Central memory CD8-positive, alpha-beta T cell (primary cell): ENCODE measurements at regions not wholly inside any gene's neighbourhood (a gene's known extent, or its start where the extent isn't known, plus 50 kb on each side); places are given as distances from the start of the nearest gene placed in this dataset.

Experiments
- ATAC-seq: fragments of 150-1000 bp; cut with Tn5 transposase; replicated peaks from 2 replicates; pipeline ENCODE4 v1.10.0; 2022; ENCODE audit warnings: mild to moderate bottlenecking, moderate FRiP score, moderate number of reproducible peaks; ENCODE audit not compliant: poor library complexity, severe bottlenecking; ENCODE audit errors: extremely low read depth
- DNase-seq, 2 donors: peaks; one replicate each; pipeline ENCODE4 v3.0.0; 2021; ENCODE audit warnings: low spot score in 2 of 2
- H3K27ac Mint-ChIP-seq: one replicate; pipeline ENCODE4 v1.8.0; 2022; ENCODE audit warnings: low read depth, mild to moderate bottlenecking, moderate library complexity, mixed read lengths
- H3K27me3 Mint-ChIP-seq: one replicate; pipeline ENCODE4 v1.8.0; 2022; ENCODE audit warnings: mixed read lengths
- H3K36me3 Mint-ChIP-seq: one replicate; pipeline ENCODE4 v1.8.0; 2022; ENCODE audit warnings: mild to moderate bottlenecking, moderate library complexity, mixed read lengths; ENCODE audit not compliant: insufficient read depth
- H3K4me1 Mint-ChIP-seq: one replicate; pipeline ENCODE4 v1.8.0; 2022; ENCODE audit warnings: mixed read lengths
- H3K4me3 Mint-ChIP-seq: one replicate; pipeline ENCODE4 v1.8.0; 2022; ENCODE audit warnings: mild to moderate bottlenecking, moderate library complexity, mixed read lengths
- H3K9me3 Mint-ChIP-seq: one replicate; pipeline ENCODE4 v1.8.0; 2022; ENCODE audit warnings: mixed read lengths

GRCh38 chr14:88929656-88930436 lies 105.4 kb downstream of the TTC8 start:
- Mint-ChIP-seq H3K9me3 (no peaks in the 10 kb centered on the region), H3K27ac (no peak overlapping the region), H3K27me3 (peaks cover 60% of the 10 kb centered on the region), H3K36me3 (no peaks in the 10 kb centered on the region), H3K4me1 (no peaks in the 10 kb centered on the region), H3K4me3 (no peak overlapping the region)
- DNase-seq (no peak), ATAC-seq (no peak)

GRCh38 chr14:88931321-88932110 lies 107.1 kb downstream of the TTC8 start:
- H3K36me3 Mint-ChIP-seq: no peaks in the 10 kb centered on the region
- H3K4me3 Mint-ChIP-seq: no peak overlapping the region
- no peak overlapping the region for H3K27ac Mint-ChIP-seq
- DNase-seq (no peak), ATAC-seq (no peak)
- H3K9me3 Mint-ChIP-seq: no peaks in the 10 kb centered on the region
- no peaks in the 10 kb centered on the region for H3K4me1 Mint-ChIP-seq
- peaks cover 55% of the 10 kb centered on the region for H3K27me3 Mint-ChIP-seq

- no peak for ATAC-seq
- no peak overlapping the region for H3K4me3 Mint-ChIP-seq
- no peaks in the 10 kb centered on the region for H3K9me3 Mint-ChIP-seq
- no peak for DNase-seq
- no peaks in the 10 kb centered on the region for H3K4me1 Mint-ChIP-seq
- H3K27ac Mint-ChIP-seq: no peak overlapping the region
- H3K36me3 Mint-ChIP-seq: no peaks in the 10 kb centered on the region
- H3K27me3 Mint-ChIP-seq: peaks cover 61% of the 10 kb centered on the region
Observed at GRCh38 chr14:88933191-88933590, 108.7 kb downstream of the TTC8 start.

- Mint-ChIP-seq H3K9me3 (no peaks in the 10 kb centered on the region), H3K4me3 (no peak overlapping the region), H3K36me3 (no peaks in the 10 kb centered on the region), H3K27ac (no peak overlapping the region), H3K4me1 (no peaks in the 10 kb centered on the region), H3K27me3 (peaks cover 70% of the 10 kb centered on the region)
- DNase-seq (no peak), ATAC-seq (no peak)
Observed at GRCh38 chr14:88934351-88934806, 109.9 kb downstream of the TTC8 start.

- H3K36me3 Mint-ChIP-seq: no peaks in the 10 kb centered on the region
- ATAC-seq (no peak), DNase-seq (no peak)
- no peak overlapping the region for H3K27ac Mint-ChIP-seq
- H3K27me3 Mint-ChIP-seq: peaks cover 70% of the 10 kb centered on the region
- H3K4me3 Mint-ChIP-seq: no peak overlapping the region
- no peaks in the 10 kb centered on the region for H3K4me1 Mint-ChIP-seq
- no peaks in the 10 kb centered on the region for H3K9me3 Mint-ChIP-seq
Observed at GRCh38 chr14:88935083-88935482, 110.6 kb downstream of the TTC8 start.

- Mint-ChIP-seq H3K36me3 (no peaks in the 10 kb centered on the region), H3K4me1 (no peaks in the 10 kb centered on the region), H3K27me3 (peaks cover 81% of the 10 kb centered on the region), H3K27ac (no peak overlapping the region), H3K4me3 (no peak overlapping the region), H3K9me3 (no peaks in the 10 kb centered on the region)
- DNase-seq: no peak
- ATAC-seq: no peak
Observed at GRCh38 chr14:88937706-88938105, 113.3 kb downstream of the TTC8 start.

- no peaks in the 10 kb centered on the region for H3K9me3 Mint-ChIP-seq
- ATAC-seq (no peak), DNase-seq (no peak)
- no peak overlapping the region for H3K27ac Mint-ChIP-seq
- H3K36me3 Mint-ChIP-seq: no peaks in the 10 kb centered on the region
- no peak overlapping the region for H3K4me3 Mint-ChIP-seq
- no peaks in the 10 kb centered on the region for H3K4me1 Mint-ChIP-seq
- peaks cover 79% of the 10 kb centered on the region for H3K27me3 Mint-ChIP-seq
Observed at GRCh38 chr14:88940671-88941070, 116.2 kb downstream of the TTC8 start.

- H3K4me3 Mint-ChIP-seq: no peak overlapping the region
- H3K27me3 Mint-ChIP-seq: peaks cover 82% of the 10 kb centered on the region
- H3K36me3 Mint-ChIP-seq: no peaks in the 10 kb centered on the region
- no peak for DNase-seq
- ATAC-seq: no peak
- no peaks in the 10 kb centered on the region for H3K4me1 Mint-ChIP-seq
- no peak overlapping the region for H3K27ac Mint-ChIP-seq
- no peaks in the 10 kb centered on the region for H3K9me3 Mint-ChIP-seq
Observed at GRCh38 chr14:88941414-88941813, 117.0 kb downstream of the TTC8 start.

GRCh38 chr14:88947646-88948598 lies 123.5 kb downstream of the TTC8 start:
- peaks cover 77% of the 10 kb centered on the region for H3K27me3 Mint-ChIP-seq
- no peaks in the 10 kb centered on the region for H3K4me1 Mint-ChIP-seq
- no peaks in the 10 kb centered on the region for H3K36me3 Mint-ChIP-seq
- no peak for DNase-seq
- H3K27ac Mint-ChIP-seq: no peak overlapping the region
- peaks cover 9% of the 10 kb centered on the region for H3K9me3 Mint-ChIP-seq
- no peak overlapping the region for H3K4me3 Mint-ChIP-seq
- no peak for ATAC-seq

GRCh38 chr14:88950069-88950468 lies 125.6 kb downstream of the TTC8 start:
- no peak overlapping the region for H3K27ac Mint-ChIP-seq
- no peaks in the 10 kb centered on the region for H3K4me1 Mint-ChIP-seq
- H3K9me3 Mint-ChIP-seq: peaks cover 9% of the 10 kb centered on the region
- DNase-seq: no peak
- H3K36me3 Mint-ChIP-seq: no peaks in the 10 kb centered on the region
- no peak overlapping the region for H3K4me3 Mint-ChIP-seq
- ATAC-seq: no peak
- H3K27me3 Mint-ChIP-seq: peaks cover 57% of the 10 kb centered on the region

- Mint-ChIP-seq H3K27me3 (peaks cover 44% of the 10 kb centered on the region), H3K27ac (no peak overlapping the region), H3K4me3 (no peak overlapping the region), H3K36me3 (no peaks in the 10 kb centered on the region), H3K9me3 (peaks cover 9% of the 10 kb centered on the region), H3K4me1 (no peaks in the 10 kb centered on the region)
- ATAC-seq (no peak), DNase-seq (no peak)
Observed at GRCh38 chr14:88951370-88951769, 126.9 kb downstream of the TTC8 start.

- DNase-seq (no peak), ATAC-seq (no peak)
- Mint-ChIP-seq H3K27ac (no peak overlapping the region), H3K4me1 (no peaks in the 10 kb centered on the region), H3K9me3 (peaks cover 9% of the 10 kb centered on the region), H3K36me3 (no peaks in the 10 kb centered on the region), H3K27me3 (peaks cover 43% of the 10 kb centered on the region), H3K4me3 (no peak overlapping the region)
Observed at GRCh38 chr14:88952901-88953300, 128.4 kb downstream of the TTC8 start.
